Lower leg skin (tissue), 3 donors: ENCODE measurements at regions not wholly inside any gene's neighbourhood (a gene's known extent, or its start where the extent isn't known, plus 50 kb on each side); places are given as distances from the start of the nearest gene placed in this dataset.
"Not testable (repeated sequence)": the region's sequence is repeated elsewhere in the genome, so short reads cannot be mapped to it uniquely, and the experiment has no call there.

Source experiments
- CTCF ChIP-seq, 3 donors: fragments of 450-650 bp; IDR thresholded peaks; one replicate each; pipeline ENCODE4 v1.5.1; 2016; ENCODE audit warnings: antibody characterized with exemption in 3 of 3, mild to moderate bottlenecking in 3 of 3, moderate library complexity in 2 of 3
- POLR2A ChIP-seq, 2 donors: fragments of 450-650 bp; IDR thresholded peaks; one replicate each; pipeline ENCODE4 v1.6.1; 2016 to 2017; ENCODE audit warnings: antibody characterized with exemption in 2 of 2, mild to moderate bottlenecking in 1 of 2, moderate library complexity in 1 of 2

GRCh38 chr22:34422948-34423347 lies 502.7 kb upstream of the LARGE1 start:
- TF ChIP-seq POLR2A, CTCF (IDR thresholded peaks at IDR 0.05): not testable (repeated sequence)
